Left cardiac atrium (tissue), 4 donors: ENCODE measurements at regions not wholly inside any gene's neighbourhood (a gene's known extent, or its start where the extent isn't known, plus 50 kb on each side); places are given as distances from the start of the nearest gene placed in this dataset.
A peak's percentile ranks its signal among the peaks of the same experiment; 100 is the strongest.

Experiments used
- ATAC-seq, 2 donors: fragments of 200-7000 bp; cut with Tn5 transposase; one replicate each; pipeline ENCODE4 v1.9.1; 2020; ENCODE audit warnings: mild to moderate bottlenecking in 2 of 2, moderate library complexity in 2 of 2
- DNase-seq: peaks from one replicate; pipeline ENCODE4 v3.0.0-alpha.2; 2020
- intact Hi-C, 2 donors: fragments of 100-400 bp; cut with DNase I; formaldehyde crosslinking; loops; one replicate each; pipeline versions ENCODE4 v1.14.1 to v1.15.1; 2022 to 2023
- donor health status: DM: no; HTN: yes; CAD: no.
- donor health status: DM: no; HTN: yes; CAD: no; lungs with severe emphysema.
- donor health status: DM: yes; HTN: yes; CAD: no.
- donor health status: Dilated cardiomyopathy.

DNA sequence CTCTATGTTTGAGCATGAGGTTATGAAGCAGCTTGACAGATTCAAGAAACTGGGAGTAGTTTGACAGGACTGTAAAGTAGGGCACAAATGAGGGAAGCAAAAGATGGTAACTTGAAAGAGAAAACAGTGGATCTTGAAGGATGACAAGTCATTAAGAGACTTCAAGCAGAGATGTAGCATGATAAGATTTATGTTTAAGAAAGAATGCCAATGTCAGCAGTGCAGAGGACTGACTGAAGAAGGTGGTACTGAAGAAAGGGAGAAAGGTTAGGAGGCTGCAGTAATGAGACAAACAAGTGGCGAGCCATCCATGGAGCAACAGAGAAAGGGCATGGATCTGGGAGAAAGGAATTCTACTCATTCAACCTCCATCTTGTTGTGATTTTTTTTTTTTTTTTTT lies 120.2 kb upstream of the RAP1B start:
- no peak for DNase-seq
- intact Hi-C loops = no loop called here
- no peak for ATAC-seq

GRCh38 chr12:68491204-68491960 lies 119.3 kb upstream of the RAP1B start:
- intact Hi-C loops = no loop called here
- DNase-seq (no peak), ATAC-seq (no peak)

- peak in 1 of 2 donors; percentile 53 for ATAC-seq
- intact Hi-C loops = no loop called here
- DNase-seq = no peak
Measured at GRCh38 chr12:68495336-68496070, 115.2 kb upstream of the RAP1B start.

- intact Hi-C loops = no loop called here
- DNase-seq (no peak), ATAC-seq (no peak)
Measured at GRCh38 chr12:68497107-68497506, 113.6 kb upstream of the RAP1B start.

- no peak for DNase-seq
- ATAC-seq = no peak
- intact Hi-C loops = no loop called here
Measured at GRCh38 chr12:68497702-68498101, 113.0 kb upstream of the RAP1B start.

GRCh38 chr12:68498736-68499135 lies 112.0 kb upstream of the RAP1B start:
- intact Hi-C loops = loop anchor here in 1 of 2 donors (1.0 kb wide), 1 partner anchor 34 kb away; no protein-coding TSS in a partner anchor
- no peak for DNase-seq
- ATAC-seq = no peak

DNA sequence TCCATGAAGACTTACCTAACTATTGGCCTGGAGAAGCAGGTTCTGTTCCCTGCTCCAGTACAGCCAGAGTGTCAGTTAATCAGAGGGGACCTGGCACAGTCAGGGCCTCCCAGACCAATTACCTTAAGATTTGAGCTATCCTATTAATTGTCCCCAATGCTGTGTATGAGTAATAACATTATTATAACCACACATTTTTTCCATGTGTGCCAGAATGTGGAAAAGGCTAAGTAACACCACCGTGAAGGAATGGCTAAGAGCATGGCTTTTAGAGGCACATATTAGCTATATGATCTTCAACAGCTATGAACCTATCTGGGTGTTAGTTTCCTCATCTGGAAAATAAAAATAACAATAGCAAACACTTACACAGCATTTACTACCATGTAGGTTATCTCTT lies 111.1 kb upstream of the RAP1B start:
- DNase-seq (no peak), ATAC-seq (no peak)
- intact Hi-C loops = loop anchor here in 1 of 2 donors (1.0 kb wide), 1 partner anchor 35 kb away; no protein-coding TSS in a partner anchor

- intact Hi-C loops = no loop called here
- ATAC-seq (no peak), DNase-seq (no peak)
Measured at GRCh38 chr12:68501226-68501625, 109.5 kb upstream of the RAP1B start.

DNA sequence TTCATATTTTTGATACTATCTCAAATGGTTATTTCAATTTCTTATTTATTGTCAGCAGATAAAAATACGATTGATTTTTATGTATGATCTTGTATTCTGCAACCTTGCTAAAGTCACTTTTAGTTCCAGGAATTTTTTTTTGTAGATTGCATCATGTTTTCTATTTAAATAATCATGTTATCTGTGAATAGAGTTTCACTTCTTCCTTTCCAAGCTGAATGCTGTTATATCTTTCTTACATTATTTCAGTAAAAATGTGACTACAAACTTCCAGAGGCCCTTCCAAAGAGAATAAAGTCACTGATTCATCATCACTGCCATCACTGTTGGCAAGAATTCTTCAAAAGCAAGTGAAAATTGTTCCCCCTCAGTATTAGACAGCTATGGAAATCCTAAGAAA lies 104.7 kb upstream of the RAP1B start:
- no peak for DNase-seq
- intact Hi-C loops = no loop called here
- no peak for ATAC-seq

GRCh38 chr12:68506619-68507018 lies 104.1 kb upstream of the RAP1B start:
- intact Hi-C loops = no loop called here
- no peak for DNase-seq

GRCh38 chr12:68507657-68508056 lies 103.0 kb upstream of the RAP1B start:
- DNase-seq (no peak), ATAC-seq (no peak)
- intact Hi-C loops = no loop called here

More at GRCh38 chr12:68506619-68507018, 104.1 kb upstream of the RAP1B start:
- ATAC-seq = no peak

GRCh38 chr12:68508576-68508975 lies 102.1 kb upstream of the RAP1B start:
- no peak for ATAC-seq
- intact Hi-C loops = no loop called here
- no peak for DNase-seq

GRCh38 chr12:68509242-68509641 lies 101.5 kb upstream of the RAP1B start:
- no peak for ATAC-seq
- intact Hi-C loops = no loop called here
- no peak for DNase-seq

- DNase-seq = no peak
- ATAC-seq = no peak
- intact Hi-C loops = no loop called here
Measured at GRCh38 chr12:68510397-68510796, 100.3 kb upstream of the RAP1B start.

- ATAC-seq = no peak
- intact Hi-C loops = no loop called here
- no peak for DNase-seq
Measured at GRCh38 chr12:68514807-68515411, 95.8 kb upstream of the RAP1B start.

DNA sequence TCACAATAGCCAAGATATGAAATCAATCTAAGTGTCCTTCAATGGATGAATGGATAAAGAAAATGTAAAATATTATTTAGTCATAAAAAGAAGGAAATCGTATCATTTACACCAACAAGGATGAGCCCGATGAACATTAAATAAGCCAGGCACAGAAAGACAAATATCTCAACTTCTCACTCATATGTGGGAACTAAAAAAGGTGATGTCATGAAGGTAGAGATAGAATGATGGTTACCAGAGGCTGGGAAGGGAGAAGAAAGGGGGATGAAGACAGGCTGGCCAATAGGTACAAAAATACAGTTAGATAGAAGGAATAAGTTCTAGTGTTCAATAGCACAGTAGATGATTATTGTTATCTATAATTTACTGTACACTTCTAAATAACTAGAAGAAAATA lies 94.9 kb upstream of the RAP1B start:
- no peak for DNase-seq
- ATAC-seq = no peak
- intact Hi-C loops = no loop called here

GRCh38 chr12:68521321-68521839 lies 89.3 kb upstream of the RAP1B start:
- peak; percentile 23 to 95 for ATAC-seq
- DNase-seq = no peak
- intact Hi-C loops = no loop called here

DNA sequence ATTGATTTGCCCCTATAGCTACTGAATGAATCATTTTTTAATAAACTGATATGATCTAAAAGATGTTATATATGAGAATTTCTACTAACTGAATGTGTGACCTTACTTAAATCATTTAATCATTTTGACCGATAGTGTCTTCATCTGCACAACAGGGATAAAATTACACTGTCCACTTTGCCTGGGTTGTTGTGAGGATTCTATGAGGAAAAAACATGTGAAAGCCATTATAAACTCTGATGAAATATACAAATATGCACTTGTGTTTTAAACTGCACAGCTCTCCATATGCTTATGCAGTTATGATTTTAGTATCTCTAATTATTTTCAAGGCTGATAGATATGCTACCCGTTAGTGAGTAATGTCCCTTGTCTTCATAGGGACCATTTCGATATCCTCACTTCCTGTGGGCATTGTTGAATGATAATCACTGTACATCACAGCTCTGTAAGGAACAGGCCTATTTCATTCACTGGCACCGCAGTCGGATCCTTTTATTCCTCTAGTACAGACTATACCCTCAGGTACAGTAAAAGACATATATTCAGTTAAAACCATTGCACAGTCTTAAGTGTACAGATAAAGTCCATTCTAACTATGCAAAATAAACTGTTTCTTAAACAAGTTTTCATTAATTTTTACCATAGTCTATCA lies 88.7 kb upstream of the RAP1B start:
- no peak for DNase-seq
- ATAC-seq = peak in 1 of 2 donors; percentile 11
- intact Hi-C loops = no loop called here

DNA sequence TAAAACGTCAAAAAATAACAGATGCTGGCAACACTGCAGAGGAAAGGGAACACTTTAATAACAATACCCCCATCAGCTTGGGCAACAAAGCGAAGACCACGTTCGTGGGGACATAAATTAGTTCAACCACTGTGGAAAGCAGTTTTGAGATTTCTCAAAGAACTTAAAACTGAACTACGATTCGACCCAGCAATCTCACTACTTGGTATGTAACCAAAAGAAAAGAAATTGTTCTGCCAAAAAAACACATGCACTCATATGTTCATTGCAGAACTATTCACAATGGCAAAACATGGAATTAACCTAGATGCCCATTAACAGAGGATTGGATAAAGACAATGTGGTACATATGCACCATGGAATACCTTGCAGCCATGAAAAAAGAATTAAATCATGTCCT lies 81.2 kb upstream of the RAP1B start:
- intact Hi-C loops = no loop called here
- no peak for DNase-seq
- no peak for ATAC-seq

DNA sequence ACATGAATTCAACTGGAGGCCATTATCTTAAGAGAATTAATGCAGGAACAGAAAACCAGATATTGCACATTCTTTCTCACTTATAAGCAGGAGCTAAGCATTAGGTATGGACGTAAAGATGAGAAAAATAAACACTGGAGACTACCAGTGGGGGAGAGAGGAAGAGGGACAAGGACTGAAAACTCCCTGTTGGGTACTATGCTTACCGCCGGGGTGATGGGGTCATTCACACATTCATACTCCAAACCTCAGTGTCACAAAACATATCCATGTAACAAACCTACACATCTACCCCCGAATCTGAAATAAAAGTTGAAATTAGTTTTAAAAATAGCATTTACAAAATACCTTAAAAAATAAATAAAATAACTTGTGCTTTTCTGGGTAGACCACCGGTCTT lies 80.8 kb upstream of the RAP1B start:
- intact Hi-C loops = no loop called here
- DNase-seq = no peak
- no peak for ATAC-seq
